IPS-11a (cell line): ENCODE measurements at regions not wholly inside any gene's neighbourhood (a gene's known extent, or its start where the extent isn't known, plus 50 kb on each side); places are given as distances from the start of the nearest gene placed in this dataset.

Experiments used
- H3K4me3 ChIP-seq: one replicate; pipeline ENCODE4 v1.5.1; 2013; ENCODE audit warnings: low read depth, low read length, control low read depth

DNA sequence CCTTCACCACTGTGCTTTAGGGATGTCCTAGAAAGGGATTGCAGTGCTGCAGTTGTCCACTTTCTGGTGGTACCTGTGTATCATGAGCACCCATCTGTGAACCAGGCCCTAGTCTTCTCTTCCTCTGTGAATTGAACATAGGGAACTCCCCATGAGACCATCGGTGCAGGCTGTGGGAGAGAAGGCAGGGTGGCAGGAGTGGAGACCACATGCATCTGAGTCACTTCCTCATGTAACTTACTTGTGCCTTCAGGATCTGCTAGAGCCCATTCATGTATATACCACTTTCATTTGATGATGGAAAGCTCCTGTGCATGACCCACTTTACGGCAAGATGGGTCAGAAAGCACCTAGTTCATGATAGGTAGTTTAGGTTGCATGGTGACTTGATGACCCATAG lies 478.1 kb upstream of the CDH9 start:
- no peak overlapping the region for H3K4me3 ChIP-seq

DNA sequence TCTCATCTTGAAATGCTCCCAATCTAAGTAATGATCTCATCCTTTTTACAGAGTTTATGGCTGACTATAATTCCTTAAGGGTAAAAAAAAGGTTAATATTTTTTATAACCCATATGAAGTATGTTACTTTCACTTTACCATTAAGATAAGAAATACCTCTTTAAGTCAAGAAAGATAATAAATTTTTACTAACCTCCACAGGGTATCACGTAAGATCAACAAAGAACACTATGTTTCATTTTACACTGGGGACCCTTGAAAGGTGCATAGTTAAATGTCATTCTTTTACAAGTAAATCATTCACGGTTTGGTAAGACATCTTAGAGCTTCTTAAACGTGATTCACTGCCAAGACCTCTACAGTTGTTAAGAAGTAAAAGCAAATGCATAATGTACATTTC lies 472.7 kb upstream of the CDH9 start:
- H3K4me3 ChIP-seq = no peak overlapping the region

DNA sequence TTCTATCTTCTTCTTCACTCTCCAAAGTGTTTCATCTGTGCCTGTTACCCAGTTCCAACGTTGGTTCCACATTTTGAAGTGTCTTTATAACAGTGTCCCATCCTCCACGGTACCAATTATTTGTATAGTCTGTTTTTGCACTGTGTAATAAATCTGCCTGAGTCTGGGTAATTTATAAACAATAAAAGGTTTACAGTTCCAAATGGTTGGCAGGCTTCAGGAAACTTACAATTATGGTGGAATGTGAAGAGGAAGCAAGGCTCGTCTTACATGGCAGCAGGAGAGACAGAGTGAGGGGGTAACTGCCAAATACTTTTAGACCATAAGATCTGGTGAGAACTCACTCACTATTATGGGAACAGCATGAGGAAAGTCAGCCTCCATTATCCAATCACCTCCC lies 465.4 kb upstream of the CDH9 start:
- no peak overlapping the region for H3K4me3 ChIP-seq

DNA sequence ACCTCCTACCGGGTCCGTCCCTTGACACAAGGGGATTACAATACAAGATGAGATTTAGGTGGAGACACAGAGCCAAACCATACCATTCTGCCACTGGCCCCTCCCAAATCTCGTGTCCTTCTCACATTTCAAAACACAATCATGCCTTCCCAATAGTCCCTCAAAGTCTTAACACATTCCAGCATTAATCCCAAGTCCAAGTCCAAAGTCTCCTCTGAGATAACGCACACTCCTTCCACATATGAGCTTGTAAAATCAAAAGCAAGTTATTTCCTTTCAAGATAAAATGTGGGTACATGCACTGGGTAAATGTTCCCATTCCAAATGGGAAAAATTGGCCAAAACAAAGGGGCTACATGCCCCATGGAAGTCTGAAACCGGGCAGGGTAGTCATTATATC lies 463.9 kb upstream of the CDH9 start:
- no peak overlapping the region for H3K4me3 ChIP-seq

DNA sequence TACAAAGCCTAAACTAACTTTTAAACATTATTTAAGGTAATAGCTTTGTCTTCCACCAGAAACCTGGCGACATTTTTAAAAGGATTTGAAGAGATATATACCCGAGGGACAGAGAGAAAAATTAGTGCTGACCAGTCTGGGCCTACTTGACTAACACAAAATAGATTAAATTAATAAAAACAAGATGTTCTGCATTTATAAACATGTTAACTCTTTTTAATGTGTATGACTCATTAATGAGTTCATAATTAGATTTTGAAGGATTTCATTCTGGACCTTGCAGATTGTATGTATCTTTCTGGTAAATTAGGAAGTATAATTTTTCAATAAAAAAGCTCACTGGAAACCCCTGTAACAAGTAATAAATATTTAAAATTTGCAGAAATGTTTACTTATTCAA lies 459.1 kb upstream of the CDH9 start:
- no peak overlapping the region for H3K4me3 ChIP-seq

DNA sequence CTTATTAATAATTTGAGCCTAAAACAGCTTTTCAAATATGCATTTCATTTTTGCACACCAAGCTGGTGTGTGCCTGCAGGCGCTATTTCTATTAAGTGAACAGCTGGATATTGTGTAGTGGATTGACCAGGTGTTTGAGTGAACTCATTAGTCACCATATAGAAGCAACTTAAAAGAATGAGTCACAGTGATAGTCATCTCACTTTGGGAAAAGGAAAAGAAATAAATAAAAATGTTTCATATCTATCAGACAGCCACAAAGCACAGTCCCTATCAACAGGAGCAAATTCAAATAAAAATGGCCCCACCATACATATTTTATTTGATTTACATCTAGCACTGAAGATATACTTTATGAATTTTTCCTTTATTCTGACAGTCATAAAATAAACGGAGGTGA lies 456.5 kb upstream of the CDH9 start:
- H3K4me3 ChIP-seq = no peak overlapping the region

DNA sequence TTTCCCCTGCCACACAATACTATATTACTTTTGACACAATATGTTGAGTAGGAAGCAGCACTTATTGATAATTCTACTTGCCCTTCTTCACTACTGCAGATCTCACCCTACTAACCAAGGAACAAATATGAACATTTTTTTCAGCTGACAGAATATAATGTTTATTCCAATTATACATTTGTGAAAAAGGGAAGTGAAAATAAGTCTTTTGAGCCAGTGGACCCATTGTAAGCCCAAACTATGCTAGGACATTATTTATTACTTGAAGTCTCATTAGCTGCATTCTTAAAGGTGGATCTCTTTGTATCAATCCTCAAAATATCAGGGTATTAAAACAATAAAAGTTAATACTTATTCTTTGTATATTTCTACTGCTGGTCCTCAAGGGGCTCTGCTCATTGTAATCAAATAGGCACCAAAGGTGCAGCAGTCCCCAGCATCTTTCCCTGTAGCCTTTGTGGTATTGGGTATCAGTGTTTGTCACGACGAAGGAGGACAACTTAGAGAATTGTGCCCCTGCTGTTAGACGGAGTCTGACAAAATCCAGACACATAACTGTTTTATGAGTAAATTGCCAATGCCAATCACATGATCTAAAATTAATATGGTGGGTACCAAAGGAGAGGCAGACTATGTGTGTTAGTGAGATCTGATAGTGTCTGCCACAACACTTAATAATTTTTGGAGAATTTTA lies 453.5 kb upstream of the CDH9 start:
- H3K4me3 ChIP-seq = no peak overlapping the region

DNA sequence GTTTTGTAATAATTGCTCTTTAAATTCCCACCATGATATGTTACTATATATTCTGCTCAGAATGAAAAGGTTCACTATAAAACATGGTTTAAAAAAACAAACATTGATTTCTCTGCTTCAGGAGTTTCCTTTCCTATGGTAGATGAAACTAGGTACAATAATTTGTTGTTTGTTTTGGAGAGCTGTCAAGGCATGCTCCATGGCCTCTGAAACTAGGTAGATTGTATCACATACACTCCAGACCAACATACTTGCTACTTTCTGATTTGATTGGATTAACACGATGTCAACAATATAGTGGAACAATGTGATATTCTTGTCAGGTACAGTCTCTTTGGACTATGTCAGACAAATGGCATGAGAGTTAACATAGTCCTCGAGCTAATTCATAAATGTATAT lies 452.7 kb upstream of the CDH9 start:
- H3K4me3 ChIP-seq = no peak overlapping the region

DNA sequence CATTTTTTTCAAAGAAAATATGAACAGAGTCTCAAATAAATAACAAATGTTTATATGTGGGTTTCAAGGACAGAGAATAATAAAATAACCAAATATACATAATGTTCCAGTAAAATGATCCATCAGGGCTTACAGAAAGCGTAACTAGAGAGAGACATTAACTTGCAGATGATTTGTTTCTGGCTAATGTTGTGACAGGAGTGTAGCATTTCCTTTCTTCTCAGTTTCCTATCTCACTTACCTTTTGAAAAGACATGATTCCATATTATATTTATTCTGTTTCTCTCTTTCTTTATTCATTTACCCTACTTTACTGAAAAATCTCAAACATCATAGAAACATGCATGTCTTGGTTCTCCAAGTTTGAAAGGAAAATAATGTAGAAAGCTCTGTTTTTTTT lies 451.3 kb upstream of the CDH9 start:
- no peak overlapping the region for H3K4me3 ChIP-seq

DNA sequence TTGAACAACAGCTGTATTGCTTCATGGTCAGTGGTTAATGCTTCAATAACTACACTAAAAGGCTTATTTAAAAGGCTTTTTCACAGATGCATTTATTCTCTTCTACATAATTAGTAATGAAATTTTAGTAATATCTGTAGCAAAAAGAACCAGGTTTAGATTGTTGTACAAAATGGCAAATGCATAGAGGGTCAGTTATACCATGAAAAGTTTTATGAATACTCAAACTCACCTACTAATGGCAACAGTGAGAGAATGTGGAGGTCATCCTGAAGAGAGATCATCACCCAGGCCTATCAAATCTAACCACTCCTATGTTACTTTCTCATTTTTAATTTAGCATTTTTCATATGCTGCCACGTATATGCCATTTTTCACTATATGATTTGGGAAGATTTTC lies 444.3 kb upstream of the CDH9 start:
- no peak overlapping the region for H3K4me3 ChIP-seq

DNA sequence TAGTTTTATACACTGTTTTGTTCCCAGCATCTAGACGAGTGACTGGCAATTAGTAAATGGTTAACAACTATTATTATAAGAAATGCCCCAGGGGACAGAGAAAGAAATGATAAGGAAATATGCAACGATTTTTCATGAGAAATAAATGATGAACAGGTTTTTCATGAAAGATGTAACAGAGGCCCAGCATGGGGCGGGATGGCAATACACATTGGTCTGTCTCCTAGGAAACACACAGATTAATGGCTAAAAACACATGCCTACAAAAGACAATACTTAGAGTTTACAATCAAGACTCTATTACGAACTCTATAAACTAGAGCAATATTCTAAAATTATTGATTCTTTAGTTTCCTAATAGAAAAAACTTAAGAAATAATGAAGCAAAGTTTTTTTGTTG lies 441.5 kb upstream of the CDH9 start:
- no peak overlapping the region for H3K4me3 ChIP-seq

DNA sequence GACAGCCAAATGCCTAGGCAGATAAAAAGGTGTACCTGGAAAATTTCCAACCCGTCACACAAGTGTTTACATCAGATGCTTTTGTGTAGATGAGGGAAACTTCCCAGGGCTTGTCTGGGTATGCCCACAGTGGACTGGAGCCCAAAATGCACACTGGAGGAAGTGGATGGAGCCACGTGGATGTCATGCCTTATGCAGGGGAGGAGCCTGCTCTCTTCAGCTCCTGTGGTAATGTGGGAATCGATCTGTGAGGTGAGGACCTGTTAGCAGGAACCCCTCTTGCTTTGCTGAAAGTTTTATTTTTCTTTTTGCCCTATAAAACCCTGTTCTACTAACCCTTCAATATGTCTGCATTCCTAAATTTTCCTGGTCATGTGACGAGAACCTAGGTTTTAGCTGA lies 439.2 kb upstream of the CDH9 start:
- H3K4me3 ChIP-seq = no peak overlapping the region

DNA sequence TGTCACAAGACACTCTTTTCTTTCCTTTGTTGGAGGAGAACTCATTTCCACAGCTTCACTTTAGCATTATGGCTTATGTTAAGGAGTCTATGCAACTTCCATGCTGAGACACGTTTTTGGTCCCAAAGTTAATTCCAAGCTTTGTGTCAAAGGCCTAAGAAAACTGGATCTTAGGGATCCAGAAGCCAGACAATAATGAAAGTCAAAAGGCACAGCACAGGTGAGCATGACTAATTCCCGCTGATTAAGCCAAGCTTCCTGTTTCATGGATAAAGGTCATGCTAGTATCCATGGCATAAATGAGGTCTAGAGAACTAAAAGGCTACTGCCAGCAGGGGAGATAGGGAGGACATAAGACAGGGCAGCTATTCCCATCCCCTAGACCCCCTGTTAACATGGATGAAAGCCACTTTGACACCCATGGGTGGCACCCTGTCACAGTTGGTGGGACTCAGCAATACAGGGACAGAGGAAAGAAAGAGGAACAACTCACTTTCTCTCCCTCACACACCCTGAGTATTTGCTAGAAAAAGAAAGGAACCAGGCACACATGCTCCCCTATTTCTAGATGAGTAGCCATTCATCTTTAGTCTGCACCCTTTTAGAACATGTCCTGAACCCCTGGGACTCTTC lies 438.1 kb upstream of the CDH9 start:
- no peak overlapping the region for H3K4me3 ChIP-seq

DNA sequence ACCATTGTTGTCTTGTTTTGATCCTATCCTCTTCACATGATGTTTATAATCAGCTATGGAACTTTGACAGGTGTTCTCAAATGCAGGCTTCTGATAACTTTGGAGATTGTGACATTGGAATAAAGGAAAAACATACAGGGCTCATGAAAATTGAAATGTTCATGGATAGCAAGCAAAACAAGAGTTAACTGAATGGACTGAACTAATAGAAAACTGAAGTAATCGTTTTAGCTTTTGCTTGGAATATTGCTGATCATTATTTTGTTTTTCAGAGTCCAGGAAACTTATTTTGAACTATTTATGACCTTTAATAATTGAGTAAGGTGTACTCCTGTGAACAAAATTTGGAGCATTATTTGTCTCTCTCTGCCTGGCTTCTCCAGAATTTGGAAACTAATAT lies 436.7 kb upstream of the CDH9 start:
- peak overlapping the region; percentile 89 for H3K4me3 ChIP-seq

DNA sequence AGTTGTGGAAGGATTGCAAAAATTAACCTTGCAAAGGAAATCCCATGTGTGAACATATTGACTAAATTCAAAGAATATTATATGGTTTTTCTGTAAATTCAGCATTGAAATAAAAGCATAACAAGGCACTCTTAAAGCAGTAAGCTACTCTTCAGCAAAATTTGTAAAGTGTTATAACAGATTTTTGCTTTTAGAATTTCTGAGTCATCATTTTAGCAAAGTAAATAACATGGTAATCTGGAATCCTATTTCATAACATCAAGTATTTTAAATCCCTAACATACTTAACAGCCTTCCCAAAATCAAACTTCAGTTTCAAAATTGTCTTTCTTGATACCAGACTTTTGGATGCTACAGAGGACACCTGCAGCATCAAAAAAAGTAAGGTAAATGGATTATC lies 436.0 kb upstream of the CDH9 start:
- H3K4me3 ChIP-seq = peak overlapping the region; percentile 89

DNA sequence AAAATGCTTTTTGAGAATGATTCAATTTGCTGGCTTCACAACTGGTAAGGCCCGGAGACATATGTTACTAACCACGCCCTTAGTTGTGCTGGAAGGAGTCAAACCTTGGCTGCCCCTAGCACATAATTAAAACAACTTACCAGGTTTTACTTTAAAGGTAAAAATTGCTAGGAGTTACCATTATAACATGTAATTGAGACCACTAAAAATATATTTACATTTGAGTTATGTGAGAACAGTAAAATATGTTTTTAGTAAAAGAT lies 435.6 kb upstream of the CDH9 start:
- peak overlapping the region; percentile 89 for H3K4me3 ChIP-seq

DNA sequence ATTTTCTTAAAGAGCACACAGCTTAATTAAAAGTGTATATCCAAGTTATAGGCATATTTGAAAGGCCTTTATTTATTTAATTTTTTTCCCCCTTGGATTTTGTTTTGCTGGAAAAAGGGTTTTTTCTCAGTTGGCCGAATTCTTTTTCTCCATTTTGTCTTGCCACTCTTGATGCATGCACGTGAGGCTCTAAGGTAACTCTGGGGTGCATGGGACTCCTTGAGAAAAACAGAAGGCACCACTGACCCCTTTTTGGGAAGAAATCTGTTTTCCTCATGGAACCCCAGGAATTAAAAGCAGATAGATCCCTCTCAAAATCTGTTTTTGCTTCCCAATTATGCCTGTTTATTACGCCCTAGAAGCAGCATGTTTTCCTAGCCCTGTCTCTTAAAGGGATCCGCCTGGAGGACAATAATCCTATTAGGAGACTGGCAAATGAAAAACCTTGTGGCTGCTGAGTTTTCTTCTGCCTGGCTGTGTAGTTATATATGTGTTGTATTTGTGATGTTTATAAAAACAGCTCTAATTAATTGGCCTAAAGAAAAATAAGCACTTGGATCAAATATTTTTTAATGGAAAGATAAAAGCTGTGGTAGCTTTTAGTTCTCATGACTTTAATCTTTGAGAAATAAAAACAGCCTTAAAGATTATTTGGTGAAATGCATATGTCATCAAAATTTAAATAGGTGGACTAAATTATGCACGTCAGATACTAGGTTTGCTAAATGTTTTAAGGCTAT lies 435.1 kb upstream of the CDH9 start:
- H3K4me3 ChIP-seq = peak overlapping the region; percentile 89

DNA sequence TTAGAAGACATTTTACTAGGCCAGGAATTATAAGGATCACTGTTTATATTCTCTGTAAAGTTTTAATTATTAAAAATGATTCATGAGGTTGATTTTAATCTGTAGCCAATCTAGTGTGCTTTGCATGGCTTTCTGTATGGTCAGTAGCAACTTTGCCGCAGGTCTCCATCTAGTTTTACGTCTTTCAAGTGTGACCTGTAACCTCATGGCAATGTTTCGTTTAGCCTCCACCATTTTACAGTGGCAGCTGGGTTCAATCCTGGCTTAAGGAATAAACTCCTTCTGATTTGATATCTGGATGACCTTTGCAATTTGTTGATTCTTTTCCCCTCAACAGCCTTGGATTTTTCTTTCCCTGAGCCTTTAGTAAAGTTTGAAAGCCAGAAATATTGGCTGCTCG lies 434.5 kb upstream of the CDH9 start:
- H3K4me3 ChIP-seq = peak overlapping the region; percentile 89

DNA sequence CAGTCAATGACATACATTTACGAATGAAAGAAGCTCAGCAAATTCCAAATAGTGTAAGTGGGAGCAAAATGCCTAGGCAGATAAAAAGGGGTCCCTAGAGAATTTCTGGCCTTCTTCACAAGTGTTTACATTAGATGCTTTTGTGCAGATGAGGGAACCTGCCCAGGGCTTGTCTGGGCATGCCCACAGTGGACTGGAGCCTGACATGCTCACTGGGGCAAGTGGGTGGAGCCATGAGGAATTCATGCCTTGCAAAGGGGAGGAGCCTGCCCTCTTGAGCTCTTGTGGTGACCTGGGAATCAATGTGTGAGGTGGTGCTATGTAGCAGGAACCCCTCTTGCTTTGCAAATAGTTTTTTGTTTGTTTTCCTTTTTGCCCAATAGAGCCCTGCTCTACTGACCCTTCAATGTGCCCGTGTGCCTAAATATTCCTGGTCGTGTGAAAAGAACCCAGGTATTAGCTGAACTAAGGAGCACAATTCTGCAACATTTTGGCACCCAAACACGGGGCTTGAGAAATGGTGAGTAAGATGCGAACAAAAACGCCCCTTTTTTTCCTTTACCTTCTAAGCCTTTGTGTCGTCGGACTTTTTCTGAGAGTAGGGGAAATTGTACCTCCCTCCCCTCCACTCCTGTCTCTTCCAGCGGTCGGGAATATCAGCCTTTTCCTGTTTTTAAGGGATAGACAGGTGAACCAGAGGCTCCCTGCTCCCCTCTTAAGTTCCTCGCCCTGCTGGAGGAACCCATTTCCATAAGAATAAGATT lies 433.8 kb upstream of the CDH9 start:
- H3K4me3 ChIP-seq = peak overlapping the region; percentile 89

DNA sequence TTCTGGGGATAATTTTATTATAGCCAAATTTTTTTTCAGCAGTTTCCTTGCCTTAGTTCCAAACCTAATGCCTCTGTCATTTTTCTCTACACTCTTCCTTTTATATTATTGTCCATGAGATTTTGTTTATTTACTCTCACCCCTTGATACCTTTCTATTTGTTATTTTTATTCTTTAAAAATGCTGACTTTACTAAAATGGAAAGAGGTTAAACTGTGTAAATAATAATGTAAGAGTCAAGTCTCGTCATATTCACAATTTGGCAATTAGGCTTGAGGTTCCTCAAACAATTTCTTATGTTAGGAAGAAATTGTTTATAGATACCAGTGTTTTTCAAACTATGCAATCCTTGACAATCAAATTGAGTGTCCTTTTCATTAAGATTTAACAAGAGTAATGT lies 428.6 kb upstream of the CDH9 start:
- no peak overlapping the region for H3K4me3 ChIP-seq

DNA sequence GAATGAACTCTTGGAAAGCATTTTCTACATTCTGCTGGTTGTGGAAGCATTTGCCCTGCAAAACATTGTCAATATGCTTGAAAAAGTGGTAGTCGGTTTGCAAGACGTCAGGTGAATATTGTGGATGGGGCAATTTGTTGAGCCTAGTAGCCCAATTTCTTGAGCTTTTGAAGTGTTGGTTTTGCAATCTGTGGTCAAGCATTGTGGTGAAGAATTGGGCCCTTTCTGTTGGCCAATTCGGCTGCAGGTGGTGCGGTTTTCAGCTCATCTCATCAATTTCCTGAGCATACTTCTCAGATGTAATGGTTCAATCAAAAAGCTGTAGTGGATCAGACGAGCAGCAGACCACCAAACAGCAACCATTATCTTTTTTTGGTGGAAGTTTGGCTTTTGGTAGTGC lies 426.8 kb upstream of the CDH9 start:
- H3K4me3 ChIP-seq = no peak overlapping the region
